NCI-H446 treated with DMSO at 0.1 percent for 48 hours (cell line): ENCODE measurements at regions not wholly inside any gene's neighbourhood (a gene's known extent, or its start where the extent isn't known, plus 50 kb on each side); places are given as distances from the start of the nearest gene placed in this dataset.

ENCODE experiments used
- DNase-seq: peaks from one replicate; lab custom pipeline; 2025; lab: John Stamatoyannopoulos, UW

DNA sequence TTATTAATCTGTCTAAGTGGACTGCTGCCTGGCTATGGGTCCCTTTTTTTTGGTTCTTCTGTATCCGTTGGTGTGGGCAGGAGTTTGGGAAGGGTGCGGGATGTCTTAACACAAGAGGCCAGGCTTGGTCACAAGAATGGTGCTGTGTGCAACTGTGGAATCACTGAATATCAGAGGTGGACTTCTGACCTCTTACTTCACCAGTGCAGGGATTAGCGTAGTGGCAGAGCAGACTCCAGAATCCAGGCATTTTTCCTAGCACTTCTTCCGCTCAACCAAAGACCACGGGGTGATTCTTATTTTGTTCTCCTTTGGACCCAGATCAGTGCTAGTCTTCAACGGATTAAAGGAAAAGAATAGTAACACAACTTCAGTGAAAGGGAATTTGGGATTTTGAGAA, 254.3 kb upstream of the TNP1 start:
- DNase-seq = no peak

DNA sequence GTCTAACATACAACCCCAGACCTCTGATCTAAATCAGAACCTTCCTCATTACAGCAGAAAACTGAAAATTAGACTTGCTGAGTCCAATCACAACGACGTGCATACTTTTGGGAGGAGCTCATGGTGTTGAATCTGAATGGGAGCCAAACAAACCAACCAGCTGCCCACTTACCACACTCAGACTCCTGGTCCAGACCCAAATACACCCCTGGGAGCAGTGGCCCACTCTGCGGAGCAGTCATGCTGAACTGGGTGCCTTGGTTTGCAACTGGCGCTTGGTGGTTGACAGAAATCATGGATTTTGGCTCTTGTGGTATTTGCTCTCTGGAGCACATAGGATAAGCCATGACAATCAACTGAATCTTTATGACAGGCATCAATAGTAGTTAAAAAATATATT, 253.6 kb upstream of the TNP1 start:
- no peak for DNase-seq

DNA sequence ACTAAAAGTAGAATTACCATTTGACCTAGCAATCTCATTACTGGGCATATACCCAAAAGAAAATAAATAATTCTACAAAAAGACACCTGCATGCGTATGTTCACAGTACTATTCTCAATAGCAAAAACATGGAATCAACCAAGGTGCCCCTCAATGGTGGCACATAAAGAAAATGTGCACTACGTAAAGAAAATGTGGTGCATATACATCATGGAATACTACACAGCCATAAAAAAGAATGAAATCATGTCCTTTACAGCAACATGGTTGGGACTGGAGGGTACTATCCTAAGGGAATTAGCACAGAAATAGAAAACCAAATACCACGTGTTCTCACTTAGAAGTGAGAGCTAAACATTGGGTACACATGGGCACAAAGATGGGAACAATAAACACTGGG, 250.7 kb upstream of the TNP1 start:
- no peak for DNase-seq

DNA sequence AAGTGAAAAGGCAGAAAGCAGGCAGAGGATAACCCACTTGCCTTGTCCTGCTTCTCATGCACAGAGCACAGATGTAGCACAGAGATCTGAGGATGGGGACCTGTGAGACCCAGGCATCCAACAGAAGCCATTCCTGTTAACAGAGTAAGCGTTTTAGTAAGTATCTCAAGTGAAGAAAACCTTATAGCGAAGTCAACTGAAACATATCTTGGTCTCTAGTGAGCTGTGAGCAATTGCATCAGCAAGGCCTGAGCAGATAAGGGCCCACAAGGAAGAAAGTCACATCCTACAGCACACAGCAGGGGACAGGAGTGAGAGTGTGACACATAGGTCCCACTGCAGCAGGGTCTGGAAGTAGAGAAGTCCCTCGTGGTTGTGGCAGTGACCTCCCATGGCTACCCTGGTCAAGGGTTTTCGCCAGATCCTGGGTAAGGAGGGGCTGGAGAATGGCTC, 248.7 kb upstream of the TNP1 start:
- no peak for DNase-seq

GRCh38 chr2:217108086-217108485, 248.2 kb upstream of the TNP1 start:
- DNase-seq = no peak

DNA sequence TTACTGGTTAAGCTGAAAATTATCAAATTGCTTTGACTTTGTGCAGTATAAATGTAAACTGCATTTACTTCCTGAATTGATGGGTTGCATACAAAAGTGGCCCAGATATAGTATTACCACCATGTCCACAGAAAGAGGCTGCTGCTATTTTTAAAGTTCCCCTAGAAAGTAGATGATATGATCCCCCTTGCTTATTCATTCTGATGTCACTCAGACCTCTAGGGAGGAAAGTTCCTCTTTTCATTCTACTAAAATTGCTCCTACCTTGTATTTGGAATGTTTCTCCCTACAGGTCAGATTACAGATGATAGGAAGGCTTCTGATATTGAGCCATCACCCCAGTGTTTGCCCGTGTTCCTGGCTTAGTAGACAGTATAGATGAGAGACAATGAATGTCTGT, 247.6 kb upstream of the TNP1 start:
- DNase-seq = no peak

- DNase-seq = no peak
Observed at GRCh38 chr2:217106650-217107014, 246.8 kb upstream of the TNP1 start.

GRCh38 chr2:217105733-217106649, 246.1 kb upstream of the TNP1 start:
- no peak for DNase-seq

- DNase-seq = no peak
Observed at GRCh38 chr2:217103752-217104545, 244.1 kb upstream of the TNP1 start.

GRCh38 chr2:217102956-217103355, 243.1 kb upstream of the TNP1 start:
- no peak for DNase-seq

GRCh38 chr2:217101972-217102371, 242.1 kb upstream of the TNP1 start:
- DNase-seq = no peak

DNA sequence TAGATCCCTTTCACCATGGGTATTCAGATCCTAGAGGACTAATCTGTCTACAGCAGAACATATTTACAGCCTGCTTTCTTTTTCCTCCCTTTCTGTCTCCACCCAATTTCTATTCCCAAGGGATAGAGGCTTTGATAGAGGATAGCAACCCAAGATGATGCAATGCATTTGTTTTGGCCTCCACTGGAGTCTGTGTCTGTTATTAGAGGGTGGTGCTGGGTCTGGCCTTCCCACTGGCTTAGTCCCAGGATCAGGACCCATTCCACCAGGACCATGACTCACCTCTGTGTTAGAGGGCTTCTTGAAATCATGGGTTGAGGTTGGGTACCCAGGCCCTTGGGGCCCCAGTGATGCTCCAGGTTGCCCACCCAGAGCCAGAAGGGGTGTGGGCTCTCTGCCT, 239.7 kb upstream of the TNP1 start:
- no peak for DNase-seq

DNA sequence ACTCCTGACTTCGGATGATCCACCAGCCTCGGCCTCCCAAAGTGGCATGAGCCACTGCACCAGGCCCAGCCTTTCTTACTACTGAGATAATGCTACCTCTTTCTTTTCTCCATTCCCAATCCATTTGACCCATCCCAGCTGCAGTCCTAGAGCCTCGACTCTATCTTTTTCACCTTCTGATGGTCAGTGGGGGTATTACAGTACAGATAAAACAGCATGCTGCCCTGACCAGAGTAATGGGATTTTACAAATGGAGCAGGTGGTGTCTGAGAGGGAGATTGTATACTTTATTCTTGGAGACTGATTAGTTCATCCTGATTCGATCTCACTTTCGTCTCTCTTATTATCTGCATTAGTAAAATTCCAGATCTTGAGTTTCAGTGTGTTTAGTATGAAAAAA, 238.6 kb upstream of the TNP1 start:
- DNase-seq = no peak

- DNase-seq = no peak
Observed at GRCh38 chr2:217097346-217097745, 237.5 kb upstream of the TNP1 start.

DNA sequence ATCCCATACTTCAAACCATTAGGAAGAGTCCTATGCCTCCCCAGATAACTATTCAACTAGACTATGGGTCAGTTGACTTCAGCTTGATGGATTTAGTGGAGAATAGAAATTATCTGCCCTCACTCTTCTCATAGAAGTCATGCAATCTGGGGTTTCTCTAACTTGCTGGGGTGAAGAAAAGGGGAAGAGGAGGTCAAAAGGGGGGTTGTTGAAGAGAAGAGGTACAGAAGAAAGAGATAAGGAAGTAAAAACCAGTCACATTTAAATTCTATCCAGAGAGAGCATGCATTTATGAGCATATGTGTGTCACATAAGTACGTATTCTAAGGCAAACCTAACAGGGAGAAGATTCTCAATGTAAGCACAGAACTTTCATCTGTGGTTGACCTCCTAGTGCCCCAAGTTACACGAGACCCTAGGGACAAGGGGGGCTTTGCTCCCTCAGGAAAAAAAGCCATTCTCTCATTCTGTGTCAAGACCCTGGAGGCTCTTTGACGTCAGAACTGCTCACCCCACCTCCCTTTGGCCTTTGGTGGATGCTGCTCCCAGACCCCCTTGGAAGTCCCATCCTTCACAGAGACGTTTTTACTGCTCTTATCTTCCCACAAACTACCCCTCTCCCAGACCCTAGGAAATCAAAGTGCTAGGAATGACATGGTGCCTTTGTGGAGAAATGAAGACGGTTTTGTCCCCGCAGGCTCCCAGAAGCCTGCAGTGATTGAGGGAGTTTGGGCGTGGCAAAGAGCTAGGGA, 236.8 kb upstream of the TNP1 start:
- no peak for DNase-seq

DNA sequence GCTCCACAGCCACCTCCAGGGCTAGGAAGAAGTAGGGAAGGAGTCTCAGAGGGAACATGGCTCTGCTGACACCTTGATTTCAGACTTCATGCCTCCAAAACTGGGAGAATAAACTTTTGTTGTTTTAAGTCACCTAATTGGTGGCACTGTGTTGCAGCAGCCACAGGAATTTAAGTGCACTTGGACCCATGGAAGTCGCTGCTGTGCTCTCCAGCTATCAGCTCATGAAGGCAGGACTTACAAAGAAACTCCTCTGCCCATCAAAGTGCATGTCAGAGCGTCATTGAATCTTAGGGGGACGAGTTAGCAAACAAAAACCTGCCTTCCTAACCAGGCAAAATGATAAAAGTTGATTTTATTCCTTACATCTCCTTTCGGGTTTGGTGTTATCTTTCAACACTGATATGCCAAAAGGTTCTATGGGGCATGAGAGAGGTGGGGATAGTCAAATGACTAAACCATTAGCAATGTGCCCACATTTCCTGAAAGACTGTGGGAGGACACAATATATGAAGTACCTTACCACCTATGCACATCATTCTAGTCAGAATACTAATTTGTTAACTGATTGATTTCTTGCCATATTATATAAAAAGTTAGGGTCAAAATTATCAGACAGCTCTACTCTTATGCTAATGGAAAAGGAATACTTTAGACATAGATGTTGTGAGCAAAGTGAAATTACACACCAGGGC, 235.8 kb upstream of the TNP1 start:
- DNase-seq = no peak

DNA sequence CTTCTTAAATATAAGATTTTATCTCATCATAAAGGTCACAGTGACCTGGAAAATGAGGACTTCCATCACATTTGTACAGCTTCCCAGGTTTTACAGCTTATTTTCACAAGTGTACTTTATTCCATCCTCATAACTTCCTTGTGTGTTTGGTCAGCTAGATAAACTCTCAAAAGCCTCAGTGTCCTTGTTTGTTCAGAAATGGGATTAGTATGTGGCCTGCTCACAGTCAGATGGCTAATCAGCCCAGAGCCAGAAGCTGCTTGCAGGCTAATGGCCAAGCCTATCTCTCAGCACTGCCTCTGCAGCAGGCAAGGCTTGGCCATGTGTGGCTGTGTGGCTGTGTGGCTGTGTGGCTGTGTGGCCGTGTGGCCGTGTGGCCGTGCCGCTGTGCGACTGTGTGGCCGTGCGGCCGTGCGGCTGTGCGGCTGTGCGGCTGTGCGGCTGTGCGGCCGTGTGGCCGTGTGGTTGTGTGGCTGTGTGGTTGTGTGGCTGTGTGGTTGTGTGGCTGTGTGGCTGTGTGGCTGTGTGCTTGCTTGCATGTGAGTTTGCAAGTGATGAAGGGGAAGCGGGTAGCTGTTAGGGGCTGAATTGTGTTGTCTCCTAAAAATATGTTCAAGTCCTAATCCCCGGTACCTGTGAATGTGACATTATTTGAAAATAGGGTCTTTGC, 233.0 kb upstream of the TNP1 start:
- DNase-seq = no peak

GRCh38 chr2:217091531-217091930, 231.7 kb upstream of the TNP1 start:
- DNase-seq = no peak

DNA sequence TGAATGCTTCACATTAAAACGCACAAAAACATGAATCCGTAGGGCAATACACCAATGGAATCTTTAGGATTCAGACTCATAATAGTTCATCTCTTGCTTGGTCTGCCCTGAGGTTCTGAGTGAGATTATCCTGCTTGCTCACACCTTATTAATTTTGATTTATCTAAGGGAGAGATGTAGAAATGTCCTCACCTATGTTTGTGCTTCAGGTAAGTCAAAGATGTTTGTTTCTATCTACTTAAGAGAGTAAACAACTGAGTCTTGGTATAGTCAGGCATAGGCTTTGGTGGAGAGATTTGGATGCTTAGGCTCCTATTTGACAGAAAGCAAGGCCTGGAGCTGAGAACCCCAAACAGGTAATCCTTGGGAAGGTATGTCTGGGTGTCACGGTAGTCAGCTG, 231.0 kb upstream of the TNP1 start:
- DNase-seq = no peak

- no peak for DNase-seq
Observed at GRCh38 chr2:217090024-217090473, 230.2 kb upstream of the TNP1 start.

GRCh38 chr2:217086718-217087117, 226.9 kb upstream of the TNP1 start:
- no peak for DNase-seq
